Stimulated activated CD4-positive, alpha-beta T cell treated with anti-CD3 and anti-CD28 coated beads, Interleukin-4, amount 100 ng/mL, for 4 hours (primary cell): ENCODE measurements at regions not wholly inside any gene's neighbourhood (a gene's known extent, or its start where the extent isn't known, plus 50 kb on each side); places are given as distances from the start of the nearest gene placed in this dataset.
"Not testable (repeated sequence)": the region's sequence is repeated elsewhere in the genome, so short reads cannot be mapped to it uniquely, and the experiment has no call there.

Experiments used
- DNase-seq, 2 experiments: peaks; one replicate each; pipeline ENCODE4 v3.0.0-alpha.2; 2020

DNA sequence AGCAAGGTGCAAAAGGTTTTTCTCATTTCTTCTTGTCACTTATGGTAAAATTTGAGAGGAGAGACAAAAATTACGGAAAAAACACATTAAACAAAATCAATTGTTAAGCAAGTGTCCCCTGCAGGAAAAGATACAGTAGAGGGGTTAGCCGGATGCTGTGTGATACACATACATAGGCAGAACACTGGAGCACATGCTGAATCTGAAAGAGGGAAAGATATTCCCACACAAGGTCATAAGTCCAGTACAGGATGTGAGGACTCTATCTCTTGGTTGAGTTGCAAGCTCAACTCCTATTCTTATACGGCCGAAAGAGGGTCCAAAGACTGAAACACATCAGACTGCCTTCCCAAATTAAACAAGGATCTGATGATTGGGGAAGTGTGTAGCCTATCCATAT is 427.5 kb upstream of the NUDT12 start:
- DNase-seq: no peak

- DNase-seq: no peak
These were observed 419.0 kb upstream of the NUDT12 start for GRCh38 chr5:103981592-103981991.

GRCh38 chr5:103973669-103974068 is 411.1 kb upstream of the NUDT12 start:
- no peak for DNase-seq

DNA sequence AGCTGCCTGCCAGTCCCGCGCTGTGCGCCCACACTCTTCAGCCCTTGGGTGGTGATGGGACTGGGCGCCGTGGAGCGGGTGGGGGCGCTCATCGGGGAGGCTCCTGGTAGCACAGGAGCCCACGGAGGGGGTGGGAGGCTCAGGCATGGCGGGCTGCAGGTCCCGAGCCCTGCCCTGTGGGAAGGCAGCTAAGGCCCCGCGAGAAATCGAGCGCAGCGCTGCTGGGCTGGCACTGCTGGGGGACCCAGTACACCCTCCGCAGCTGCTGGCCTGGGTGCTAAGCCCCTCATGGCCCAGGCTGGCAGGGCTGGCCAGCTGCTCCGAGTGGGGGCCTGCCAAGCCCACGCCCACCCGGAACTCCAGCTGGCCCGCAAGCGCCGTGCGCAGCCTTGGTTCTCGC is 403.7 kb upstream of the NUDT12 start:
- DNase-seq: not testable (repeated sequence)

DNA sequence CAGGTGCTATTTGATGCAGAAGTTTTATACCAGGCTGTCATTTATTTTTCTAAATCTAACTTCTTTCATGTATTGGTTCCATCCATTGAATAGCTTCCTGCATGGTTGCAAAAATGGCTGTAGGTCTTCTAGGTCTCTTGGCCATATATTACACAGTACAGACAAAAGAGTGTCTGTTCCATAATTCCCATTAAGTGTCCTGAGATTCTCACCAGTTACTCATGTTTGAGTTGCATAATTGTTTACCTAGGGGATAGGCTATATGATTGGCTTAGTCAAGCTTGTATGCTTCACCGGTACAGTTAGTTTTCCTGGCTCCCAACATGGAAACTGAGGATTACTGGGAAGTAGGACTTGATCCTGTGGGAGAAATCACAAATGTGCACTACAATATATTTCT is 399.4 kb upstream of the NUDT12 start:
- DNase-seq: no peak

DNA sequence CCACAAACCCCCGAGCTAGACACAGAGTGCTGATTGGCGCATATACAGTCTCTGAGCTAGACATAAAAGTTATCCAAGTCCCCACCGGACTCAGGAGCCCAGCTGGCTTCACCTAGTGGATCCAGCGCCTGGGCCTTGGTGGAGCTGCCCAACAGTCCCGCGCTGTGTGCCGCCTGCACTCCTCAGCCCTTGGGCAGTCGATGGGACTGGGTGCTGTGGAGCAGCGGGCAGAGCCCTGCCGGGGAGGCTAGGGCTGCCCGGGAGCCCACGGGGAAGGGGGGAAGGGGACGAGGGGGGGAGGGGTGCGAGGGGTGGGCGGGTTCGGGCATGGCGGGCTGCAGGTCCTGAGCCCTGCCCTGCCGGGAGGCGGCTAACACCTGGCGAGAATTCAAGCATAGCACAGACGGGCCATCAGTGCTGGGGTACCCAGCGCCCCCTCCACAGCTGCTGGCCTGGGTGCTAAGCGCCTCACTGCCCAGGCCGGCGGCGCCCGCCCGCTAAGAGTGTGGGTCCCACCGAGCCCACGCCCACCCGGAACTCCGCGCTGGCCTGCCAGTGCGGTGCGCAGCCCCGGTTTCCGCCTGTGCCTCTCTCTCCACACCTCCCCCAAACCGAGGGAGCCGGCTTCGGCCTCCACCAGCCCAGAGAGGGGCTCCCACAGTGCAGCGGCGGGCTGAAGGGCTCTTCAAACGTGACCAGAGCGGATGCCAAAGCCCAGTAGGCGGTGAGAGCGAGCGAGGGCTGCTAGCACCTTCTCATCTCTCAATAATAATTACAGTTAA is 391.2 kb upstream of the NUDT12 start:
- DNase-seq: no peak

- no peak for DNase-seq
These were observed 389.2 kb upstream of the NUDT12 start for GRCh38 chr5:103951776-103952175.

- DNase-seq: no peak
These were observed 380.6 kb upstream of the NUDT12 start for GRCh38 chr5:103943230-103943629.

GRCh38 chr5:103942587-103943186 is 380.1 kb upstream of the NUDT12 start:
- no peak for DNase-seq

GRCh38 chr5:103941596-103941995 is 379.0 kb upstream of the NUDT12 start:
- DNase-seq: no peak

DNA sequence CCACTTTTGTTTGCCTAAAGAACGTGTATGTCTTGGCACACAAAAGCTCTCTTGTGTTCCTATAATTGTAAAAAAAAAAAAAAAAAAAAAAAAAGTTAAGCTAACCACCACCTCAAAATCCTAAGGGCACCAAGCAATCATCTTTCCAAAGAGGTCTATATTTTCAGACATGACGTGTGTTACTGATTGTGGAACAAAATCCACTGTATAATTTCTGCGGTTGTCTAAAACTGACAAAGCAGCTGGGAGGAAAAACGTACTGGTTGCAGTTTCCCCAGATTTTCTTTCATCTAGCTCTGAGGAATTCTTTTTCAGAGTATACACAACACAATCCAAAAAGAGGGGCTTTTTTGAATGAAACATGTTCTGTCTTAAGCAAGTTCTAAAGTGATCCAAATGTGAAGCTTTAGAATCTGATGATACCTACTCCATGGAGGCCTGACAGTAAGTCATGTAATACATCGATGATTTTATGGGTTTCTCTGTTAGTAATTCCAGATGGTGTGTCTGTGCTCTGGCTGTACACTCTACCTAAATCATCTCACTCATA is 375.6 kb upstream of the NUDT12 start:
- DNase-seq: no peak

GRCh38 chr5:103929338-103930013 is 366.9 kb upstream of the NUDT12 start:
- DNase-seq: no peak

DNA sequence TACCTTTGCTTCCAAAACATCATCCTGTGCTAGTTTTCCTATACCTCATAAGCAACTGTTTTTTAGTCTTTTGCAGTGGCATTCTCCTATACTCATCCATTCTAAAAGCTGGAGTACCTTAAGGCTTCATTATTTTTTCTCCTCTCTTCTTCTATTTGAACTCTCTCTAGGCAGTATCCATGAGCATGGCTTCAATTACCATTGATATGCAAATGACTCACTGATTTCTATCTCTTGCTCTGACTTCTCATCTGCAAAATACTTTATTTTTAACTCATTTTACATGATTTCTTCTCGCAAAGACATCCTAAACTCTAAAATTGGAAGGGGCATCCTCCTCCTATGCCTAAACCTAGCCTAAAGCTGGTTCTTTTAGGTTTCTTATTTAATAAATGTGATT is 365.1 kb upstream of the NUDT12 start:
- DNase-seq: no peak

DNA sequence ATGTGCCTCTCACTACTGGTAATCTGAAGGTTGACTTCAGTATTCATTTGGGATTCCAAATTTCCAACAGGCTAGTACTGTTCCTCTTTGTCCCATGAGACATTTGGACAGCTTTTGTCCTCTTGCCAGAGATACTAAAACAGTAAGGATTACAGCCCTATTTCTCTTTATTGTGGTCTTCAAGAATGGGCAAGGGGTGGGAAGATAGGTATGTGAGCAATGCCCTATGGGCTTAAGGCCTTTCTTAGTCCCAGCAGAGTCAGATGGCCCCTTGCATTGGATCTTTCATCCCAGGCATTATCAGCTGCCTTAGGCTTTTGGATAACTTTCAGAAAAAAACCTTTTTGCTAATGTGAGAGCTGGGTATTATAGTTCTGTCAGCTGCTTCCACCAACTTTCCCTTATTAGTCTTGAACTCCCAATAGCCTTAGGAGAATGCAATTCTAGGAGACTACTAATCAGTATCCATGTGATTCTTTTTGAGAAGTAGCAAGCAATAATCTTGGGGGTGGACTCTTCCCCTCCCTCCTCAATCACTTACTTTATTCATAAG is 361.1 kb upstream of the NUDT12 start:
- no peak for DNase-seq

DNA sequence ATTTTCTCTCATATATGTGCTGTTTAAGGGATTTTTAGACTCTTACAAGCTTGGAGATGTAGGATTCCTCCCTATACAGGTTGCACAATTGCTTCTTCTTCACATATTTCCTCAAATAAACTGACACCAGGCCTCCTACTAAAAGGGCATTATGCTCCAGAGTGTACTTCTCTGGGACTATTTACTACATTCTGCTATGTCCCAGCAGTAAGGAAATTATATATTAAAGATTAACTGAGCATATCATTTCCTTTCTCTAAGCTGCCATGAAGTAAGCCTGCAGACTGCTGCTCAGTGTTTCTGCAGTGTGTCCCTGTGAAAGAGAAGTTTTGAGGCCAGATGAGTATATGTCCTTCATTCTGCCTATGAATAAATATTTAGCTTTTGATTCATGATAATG is 356.9 kb upstream of the NUDT12 start:
- no peak for DNase-seq

GRCh38 chr5:103918668-103919367 is 356.2 kb upstream of the NUDT12 start:
- DNase-seq: no peak

DNA sequence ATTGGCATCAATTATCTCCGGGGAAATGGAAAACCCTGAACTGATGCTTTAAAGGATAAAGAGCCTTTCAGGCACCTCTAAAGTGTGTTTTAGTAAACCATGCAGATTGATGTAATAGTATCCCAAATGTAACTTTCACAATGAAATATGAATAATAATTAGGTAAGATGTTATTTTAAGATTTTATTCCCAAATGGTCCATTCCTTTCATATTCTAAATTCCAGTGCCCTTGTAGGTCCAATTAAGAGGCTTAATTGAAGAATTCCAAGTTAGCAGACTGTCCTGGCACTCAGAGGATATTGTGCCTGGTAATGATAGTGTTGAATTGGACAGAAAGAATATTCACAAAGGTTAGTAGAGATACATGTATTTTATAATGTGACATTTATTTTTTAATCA is 352.5 kb upstream of the NUDT12 start:
- no peak for DNase-seq

DNA sequence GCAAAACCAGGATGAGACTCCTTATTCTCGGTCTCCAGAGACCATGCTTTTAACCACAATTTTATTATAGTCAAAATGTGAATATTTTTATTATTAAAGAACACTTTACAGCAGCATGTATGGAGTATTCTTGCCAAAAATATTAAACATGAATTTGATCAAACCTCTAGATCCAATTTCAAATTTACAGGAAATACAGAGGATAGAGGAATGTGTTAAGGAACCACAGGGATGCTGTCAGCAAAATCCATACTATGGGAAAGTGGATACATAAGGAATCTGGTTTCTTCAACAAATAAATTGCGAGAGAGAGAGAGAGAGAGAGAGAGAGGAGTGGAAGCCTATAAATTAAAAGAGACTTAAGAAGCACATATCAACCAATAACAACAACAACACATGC is 348.2 kb upstream of the NUDT12 start:
- no peak for DNase-seq

- DNase-seq: no peak
These were observed 347.4 kb upstream of the NUDT12 start for GRCh38 chr5:103910011-103910410.

DNA sequence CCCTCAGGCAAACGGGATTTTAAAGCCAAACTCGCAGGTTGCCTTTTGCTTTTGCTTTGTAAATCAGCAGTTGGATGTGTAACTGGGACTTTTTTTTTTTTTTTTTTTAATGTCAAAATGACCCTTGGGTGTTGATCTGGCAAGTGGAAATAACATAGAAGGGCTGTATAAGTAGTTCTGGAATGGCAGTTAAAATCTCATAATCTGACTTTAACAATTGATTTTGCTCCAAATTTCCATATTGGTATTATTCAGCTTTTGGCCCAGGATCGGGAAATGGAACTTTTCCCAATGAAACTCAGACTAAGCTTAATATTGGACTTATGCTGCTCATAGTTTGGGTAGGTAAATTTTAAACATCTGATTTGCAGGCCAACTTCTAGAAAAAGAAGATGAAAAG is 346.8 kb upstream of the NUDT12 start:
- DNase-seq: no peak

GRCh38 chr5:103908336-103909080 is 345.9 kb upstream of the NUDT12 start:
- no peak for DNase-seq

DNA sequence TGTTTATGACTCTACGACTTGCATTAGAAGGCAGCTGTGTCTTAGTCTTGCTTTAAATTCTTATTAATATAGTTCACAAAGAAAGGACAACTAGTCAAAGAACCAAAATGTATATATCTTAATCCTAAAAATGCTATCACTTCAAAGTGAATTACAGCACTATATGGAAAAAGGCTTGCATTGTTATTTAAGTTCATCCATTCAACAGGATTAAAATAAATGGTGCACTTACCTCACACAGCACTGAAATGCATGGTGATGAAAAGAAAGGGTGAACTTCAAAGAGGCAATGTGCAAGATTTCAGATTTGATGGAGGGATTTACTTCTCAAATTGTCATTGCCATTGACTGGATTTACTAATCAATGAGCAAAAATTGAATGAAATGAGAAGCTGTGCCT is 344.4 kb upstream of the NUDT12 start:
- DNase-seq: no peak
